Osteocyte (in vitro differentiated cells): ENCODE measurements at regions not wholly inside any gene's neighbourhood (a gene's known extent, or its start where the extent isn't known, plus 50 kb on each side); places are given as distances from the start of the nearest gene placed in this dataset.

Experiments
- DNase-seq: peaks from one replicate; pipeline ENCODE4 v3.0.0; 2021; ENCODE audit warnings: mixed read lengths; ENCODE audit not compliant: unreplicated experiment; ENCODE audit errors: extremely low spot score
- H3K27ac Mint-ChIP-seq: one replicate; pipeline ENCODE4 v1.8.0; 2021; ENCODE audit warnings: mild to moderate bottlenecking, mixed read lengths; ENCODE audit not compliant: unreplicated experiment
- H3K27me3 Mint-ChIP-seq: one replicate; pipeline ENCODE4 v1.8.0; 2021; ENCODE audit warnings: mixed read lengths; ENCODE audit not compliant: unreplicated experiment
- H3K36me3 Mint-ChIP-seq: one replicate; pipeline ENCODE4 v1.8.0; 2021; ENCODE audit warnings: mixed read lengths; ENCODE audit not compliant: unreplicated experiment
- H3K4me1 Mint-ChIP-seq: one replicate; pipeline ENCODE4 v1.8.0; 2021; ENCODE audit warnings: mixed read lengths; ENCODE audit not compliant: unreplicated experiment
- H3K4me3 Mint-ChIP-seq: one replicate; pipeline ENCODE4 v1.8.0; 2021; ENCODE audit warnings: mild to moderate bottlenecking, moderate library complexity, mixed read lengths; ENCODE audit not compliant: unreplicated experiment
- H3K9me3 Mint-ChIP-seq: one replicate; pipeline ENCODE4 v1.8.0; 2021; ENCODE audit warnings: mixed read lengths; ENCODE audit not compliant: unreplicated experiment
- CTCF ChIP-seq: fragments of 200-600 bp; sonication (generic); IDR thresholded peaks from 2 replicates; pipeline ENCODE4 v1.5.0; 2021; ENCODE audit warnings: antibody characterized with exemption, mild to moderate bottlenecking, moderate library complexity

GRCh38 chr3:116566478-116566960 lies 121.2 kb upstream of the LSAMP start:
- Mint-ChIP-seq H3K4me1 (no peaks in the 10 kb centered on the region), H3K27me3 (no peaks in the 10 kb centered on the region), H3K27ac (no peak overlapping the region), H3K36me3 (no peaks in the 10 kb centered on the region), H3K4me3 (no peak overlapping the region), H3K9me3 (peaks cover 3% of the 10 kb centered on the region)
- no peak for TF ChIP-seq CTCF
- no peak for DNase-seq

- H3K4me1 Mint-ChIP-seq, result no peaks in the 10 kb centered on the region
- no peak for TF ChIP-seq CTCF
- no peak for DNase-seq
These were observed 124.3 kb upstream of the LSAMP start for GRCh38 chr3:116569611-116570010.

GRCh38 chr3:116579840-116580239 lies 129.7 kb upstream of the TUSC7 start:
- Mint-ChIP-seq H3K4me3 (no peak overlapping the region), H3K27ac (no peak overlapping the region), H3K27me3 (no peaks in the 10 kb centered on the region), H3K36me3 (no peaks in the 10 kb centered on the region), H3K9me3 (peaks cover 11% of the 10 kb centered on the region), H3K4me1 (no peaks in the 10 kb centered on the region)
- DNase-seq, result no peak
- no peak for TF ChIP-seq CTCF

More at GRCh38 chr3:116569611-116570010, 124.3 kb upstream of the LSAMP start:
- Mint-ChIP-seq H3K27ac (no peak overlapping the region), H3K27me3 (no peaks in the 10 kb centered on the region), H3K9me3 (peaks cover 16% of the 10 kb centered on the region), H3K36me3 (no peaks in the 10 kb centered on the region), H3K4me3 (no peak overlapping the region)

- Mint-ChIP-seq H3K27ac (no peak overlapping the region), H3K4me1 (no peaks in the 10 kb centered on the region), H3K27me3 (no peaks in the 10 kb centered on the region), H3K9me3 (no peaks in the 10 kb centered on the region), H3K36me3 (no peaks in the 10 kb centered on the region), H3K4me3 (no peak overlapping the region)
- no peak for TF ChIP-seq CTCF
- no peak for DNase-seq
These were observed 123.2 kb upstream of the TUSC7 start for GRCh38 chr3:116586285-116586944.

GRCh38 chr3:116591236-116591635 lies 118.3 kb upstream of the TUSC7 start:
- no peaks in the 10 kb centered on the region for H3K36me3 Mint-ChIP-seq
- H3K9me3 Mint-ChIP-seq, result no peaks in the 10 kb centered on the region
- TF ChIP-seq CTCF, result no peak

More at GRCh38 chr3:116591236-116591635, 118.3 kb upstream of the TUSC7 start:
- Mint-ChIP-seq H3K4me3 (no peak overlapping the region), H3K27ac (no peak overlapping the region), H3K4me1 (no peaks in the 10 kb centered on the region), H3K27me3 (peaks cover 2% of the 10 kb centered on the region)
- no peak for DNase-seq
